ENCODE measurements at regions not wholly inside any gene's neighbourhood (a gene's known extent, or its start where the extent isn't known, plus 50 kb on each side); places are given as distances from the start of the nearest gene placed in this dataset.

- intact Hi-C loops (cut with DNase I; ENCODE audit: low total_unique reads): no loop called here
- no peaks in the 10 kb centered on the region for H3K4me1 ChIP-seq
- no peak overlapping the region for H3K27ac ChIP-seq
- 70 to 78% (median 73%) methylated on average over 12 of the region's 12 CpGs for WGBS, 5 donors
- no peaks in the 10 kb centered on the region for H3K36me3 ChIP-seq
- peaks cover 0 to 63% (median 5%) of the 10 kb centered on the region in 3 donors for H3K27me3 ChIP-seq
- H3K4me3 ChIP-seq: no peak overlapping the region
- TF ChIP-seq POLR2A (IDR thresholded peaks at IDR 0.05): no peak
- TF ChIP-seq CTCF (IDR thresholded peaks at IDR 0.05): no peak
- TF ChIP-seq EP300 (IDR thresholded peaks at IDR 0.05): no peak
- TF ChIP-seq POLR2AphosphoS5 (IDR thresholded peaks at IDR 0.05): no peak
- no peaks in the 10 kb centered on the region for H3K9me3 ChIP-seq
- no peak for DNase-seq
These were observed 479.0 kb downstream of the BRD1 start for GRCh38 chr22:49348631-49349030.

- Histone ChIP-seq H3K4me3 (no peak overlapping the region), H3K4me1 (no peaks in the 10 kb centered on the region), H3K27me3 (peaks cover 0 to 51% (median 0%) of the 10 kb centered on the region in 3 donors), H3K9me3 (no peaks in the 10 kb centered on the region), H3K27ac (no peak overlapping the region), H3K36me3 (no peaks in the 10 kb centered on the region)
- no peak for TF ChIP-seq POLR2AphosphoS5 (IDR thresholded peaks at IDR 0.05)
- TF ChIP-seq EP300 (IDR thresholded peaks at IDR 0.05): no peak
- no peak for TF ChIP-seq CTCF (IDR thresholded peaks at IDR 0.05)
- TF ChIP-seq POLR2A (IDR thresholded peaks at IDR 0.05): no peak
- DNase-seq: no peak
- intact Hi-C loops (cut with DNase I; ENCODE audit: low total_unique reads): no loop called here
- 76 to 86% (median 81%) methylated on average over 8 to 9 of the region's 9 CpGs for WGBS, 5 donors
These were observed 480.3 kb downstream of the BRD1 start for GRCh38 chr22:49347376-49347775.

GRCh38 chr22:49345896-49346295 is 481.8 kb downstream of the BRD1 start:
- no peaks in the 10 kb centered on the region for H3K4me1 ChIP-seq
- WGBS, 5 donors: 77 to 91% (median 85%) methylated on average over 16 to 17 of the region's 17 CpGs
- no peak for DNase-seq
- no peaks in the 10 kb centered on the region for H3K36me3 ChIP-seq
- no peak overlapping the region for H3K27ac ChIP-seq
- H3K9me3 ChIP-seq: no peaks in the 10 kb centered on the region
- H3K4me3 ChIP-seq: no peak overlapping the region
- H3K27me3 ChIP-seq: peaks cover 0 to 51% (median 0%) of the 10 kb centered on the region in 3 donors
- intact Hi-C loops (cut with DNase I; ENCODE audit: low total_unique reads): no loop called here
- TF ChIP-seq POLR2AphosphoS5 (IDR thresholded peaks at IDR 0.05) (no peak), CTCF (IDR thresholded peaks at IDR 0.05) (no peak), POLR2A (IDR thresholded peaks at IDR 0.05) (no peak), EP300 (IDR thresholded peaks at IDR 0.05) (no peak)

GRCh38 chr22:49344656-49345055 is 483.0 kb downstream of the BRD1 start:
- Histone ChIP-seq H3K9me3 (no peaks in the 10 kb centered on the region), H3K36me3 (no peaks in the 10 kb centered on the region), H3K4me1 (no peaks in the 10 kb centered on the region), H3K27ac (no peak overlapping the region), H3K27me3 (peaks cover 0 to 47% (median 0%) of the 10 kb centered on the region in 3 donors), H3K4me3 (no peak overlapping the region)
- intact Hi-C loops (cut with DNase I; ENCODE audit: low total_unique reads): no loop called here
- WGBS, 5 donors: 53 to 63% (median 61%) methylated on average over 7 of the region's 7 CpGs
- DNase-seq: no peak
- no peak for TF ChIP-seq EP300 (IDR thresholded peaks at IDR 0.05)
- no peak for TF ChIP-seq CTCF (IDR thresholded peaks at IDR 0.05)
- TF ChIP-seq POLR2A (IDR thresholded peaks at IDR 0.05): no peak
- TF ChIP-seq POLR2AphosphoS5 (IDR thresholded peaks at IDR 0.05): no peak
